Hepatocyte (in vitro differentiated cells): ENCODE measurements at regions not wholly inside any gene's neighbourhood (a gene's known extent, or its start where the extent isn't known, plus 50 kb on each side); places are given as distances from the start of the nearest gene placed in this dataset.
A peak's percentile ranks its signal among the peaks of the same experiment; 100 is the strongest.

ENCODE experiments used
- DNase-seq: peaks from one replicate; pipeline ENCODE4 v3.0.0-alpha.2; 2016; ENCODE audit warnings: low spot score
- H2AFZ ChIP-seq: fragments of 200-600 bp; sonication (generic); 2 replicates; pipeline ENCODE4 v1.6.0; 2016; ENCODE audit warnings: antibody characterized with exemption, mild to moderate bottlenecking
- H3K27ac ChIP-seq: fragments of 200-600 bp; sonication (generic); 2 replicates; pipeline ENCODE4 v1.5.1; 2016; ENCODE audit warnings: mild to moderate bottlenecking
- H3K27me3 ChIP-seq: fragments of 200-600 bp; sonication (generic); 2 replicates; pipeline ENCODE4 v1.6.1; 2016
- H3K36me3 ChIP-seq: fragments of 200-600 bp; sonication (generic); replicated peaks from 2 replicates; pipeline ENCODE4 v1.5.1; 2016; ENCODE audit warnings: low read depth; ENCODE audit not compliant: insufficient read depth
- H3K4me1 ChIP-seq: fragments of 200-600 bp; sonication (generic); 2 replicates; pipeline ENCODE4 v1.5.1; 2016; ENCODE audit warnings: mild to moderate bottlenecking, moderate library complexity; ENCODE audit not compliant: insufficient read depth
- H3K4me2 ChIP-seq: fragments of 200-600 bp; sonication (generic); 2 replicates; pipeline ENCODE4 v1.6.0; 2016
- H3K4me3 ChIP-seq: fragments of 200-600 bp; sonication (generic); 2 replicates; pipeline ENCODE4 v1.5.1; 2016; ENCODE audit warnings: mild to moderate bottlenecking
- H3K79me2 ChIP-seq: fragments of 200-600 bp; sonication (generic); 2 replicates; pipeline ENCODE4 v1.6.0; 2017; ENCODE audit warnings: mild to moderate bottlenecking
- H3K9me2 ChIP-seq: fragments of 200-600 bp; sonication (generic); replicated peaks from 2 replicates; pipeline ENCODE4 v1.6.0; 2017; ENCODE audit warnings: mild to moderate bottlenecking; ENCODE audit not compliant: insufficient read depth
- H3K9me3 ChIP-seq: fragments of 200-600 bp; sonication (generic); 2 replicates; pipeline ENCODE4 v1.5.1; 2016; ENCODE audit warnings: low read depth, mild to moderate bottlenecking
- H4K20me1 ChIP-seq: fragments of 200-600 bp; sonication (generic); 2 replicates; pipeline ENCODE4 v1.6.0; 2016; ENCODE audit warnings: mild to moderate bottlenecking; ENCODE audit not compliant: insufficient read depth, poor library complexity, severe bottlenecking
- CTCF ChIP-seq: fragments of 200-600 bp; sonication (generic); IDR thresholded peaks from 2 replicates; pipeline ENCODE4 v1.5.1; 2016; ENCODE audit warnings: antibody characterized with exemption, mild to moderate bottlenecking; ENCODE audit not compliant: poor library complexity
- EZH2 ChIP-seq: fragments of 200-600 bp; sonication (generic); IDR thresholded peaks from 2 replicates; pipeline ENCODE4 v1.6.1; 2016; ENCODE audit warnings: antibody characterized with exemption, mild to moderate bottlenecking, borderline replicate concordance
- EZH2phosphoT487 ChIP-seq: fragments of 200-600 bp; sonication (generic); IDR thresholded peaks from one replicate; pipeline ENCODE4 v1.6.1; 2018; ENCODE audit warnings: antibody characterized with exemption, mild to moderate bottlenecking, low read depth, moderate library complexity; ENCODE audit not compliant: unreplicated experiment, severe bottlenecking
- WGBS: methylation state at CpG from one replicate; pipeline ENCODE4 v1.1.6; 2016; ENCODE audit warnings: low lambda C conversion rate; ENCODE audit errors: missing lambda C conversion rate; 5-methylcytosine and 5-hydroxymethylcytosine counted together

- Histone ChIP-seq H3K79me2 (no peaks in the 10 kb centered on the region), H3K4me3 (no peak overlapping the region), H3K4me2 (no peak overlapping the region), H4K20me1 (no peaks in the 10 kb centered on the region), H2AFZ (no peak overlapping the region), H3K27ac (no peak overlapping the region), H3K27me3 (no peaks in the 10 kb centered on the region), H3K9me3 (no peaks in the 10 kb centered on the region), H3K36me3 (no peaks in the 10 kb centered on the region), H3K9me2 (no peaks in the 10 kb centered on the region), H3K4me1 (no peaks in the 10 kb centered on the region)
- TF ChIP-seq CTCF: peak; percentile 45
- TF ChIP-seq EZH2: no peak
- peak; percentile 70 for DNase-seq
- 47% methylated on average over 3 of the region's 3 CpGs for WGBS
Observed at GRCh38 chr18:72652990-72653593, 109.0 kb upstream of the CBLN2 start.

- Histone ChIP-seq H3K27me3 (no peaks in the 10 kb centered on the region), H3K4me3 (no peak overlapping the region), H4K20me1 (no peaks in the 10 kb centered on the region), H3K27ac (no peak overlapping the region), H2AFZ (no peak overlapping the region), H3K4me2 (no peak overlapping the region), H3K36me3 (no peaks in the 10 kb centered on the region), H3K4me1 (no peaks in the 10 kb centered on the region), H3K9me3 (no peaks in the 10 kb centered on the region), H3K79me2 (no peaks in the 10 kb centered on the region), H3K9me2 (no peaks in the 10 kb centered on the region)
- TF ChIP-seq EZH2phosphoT487 (no peak), CTCF (no peak), EZH2 (no peak)
- no peak for DNase-seq
- WGBS: 84% methylated on average over 5 of the region's 5 CpGs
Observed at GRCh38 chr18:72651033-72651432, 106.9 kb upstream of the CBLN2 start.

- no peak for TF ChIP-seq CTCF
- TF ChIP-seq EZH2phosphoT487: no peak
- Histone ChIP-seq H3K9me2 (no peaks in the 10 kb centered on the region), H3K27me3 (no peaks in the 10 kb centered on the region), H3K4me1 (no peaks in the 10 kb centered on the region), H3K79me2 (no peaks in the 10 kb centered on the region), H3K36me3 (no peaks in the 10 kb centered on the region), H3K27ac (no peak overlapping the region), H3K4me2 (no peak overlapping the region), H3K9me3 (no peaks in the 10 kb centered on the region), H4K20me1 (no peaks in the 10 kb centered on the region), H2AFZ (no peak overlapping the region), H3K4me3 (no peak overlapping the region)
- DNase-seq: no peak
Observed at GRCh38 chr18:72648481-72648960, 104.4 kb upstream of the CBLN2 start.

- no peak overlapping the region for H2AFZ ChIP-seq
- H3K27ac ChIP-seq: no peak overlapping the region
- H3K4me3 ChIP-seq: no peak overlapping the region
- H3K4me2 ChIP-seq: no peak overlapping the region
- H3K27me3 ChIP-seq: no peaks in the 10 kb centered on the region
- no peak for DNase-seq
- TF ChIP-seq CTCF: no peak
- no peak for TF ChIP-seq EZH2
- no peak for TF ChIP-seq EZH2phosphoT487
- no peaks in the 10 kb centered on the region for H3K36me3 ChIP-seq
- H3K4me1 ChIP-seq: no peaks in the 10 kb centered on the region
- no peaks in the 10 kb centered on the region for H3K79me2 ChIP-seq
- no peaks in the 10 kb centered on the region for H3K9me2 ChIP-seq
- 89% methylated on average over 3 of the region's 3 CpGs for WGBS
- no peaks in the 10 kb centered on the region for H3K9me3 ChIP-seq
- no peaks in the 10 kb centered on the region for H4K20me1 ChIP-seq
Observed at GRCh38 chr18:72648079-72648478, 103.9 kb upstream of the CBLN2 start.
